HEK293T (cell line): ENCODE measurements at regions not wholly inside any gene's neighbourhood (a gene's known extent, or its start where the extent isn't known, plus 50 kb on each side); places are given as distances from the start of the nearest gene placed in this dataset.

ENCODE experiments used
- CTCF ChIA-PET: fragments of 350-600 bp; formaldehyde crosslinking; extraction: SDS; loops from one replicate; lab custom pipeline; 2021; ENCODE audit warnings: antibody characterized with exemption, inconsistent platforms; lab: Yijun Ruan, JAX
- POLR2A ChIA-PET: fragments of 350-600 bp; formaldehyde crosslinking; extraction: SDS; loops from one replicate; lab custom pipeline; 2020; ENCODE audit warnings: antibody characterized with exemption, inconsistent platforms; lab: Yijun Ruan, JAX
- DNase-seq: peaks from one replicate; pipeline ENCODE4 v3.0.0; 2012; ENCODE audit warnings: mixed read lengths; ENCODE audit errors: extremely low spot score
- ARNT ChIP-seq: fragments of 450-650 bp; IDR thresholded peaks from 2 replicates; pipeline ENCODE4 v1.6.1; 2017; ENCODE audit warnings: mild to moderate bottlenecking
- BHLHE40 ChIP-seq: fragments of 450-650 bp; IDR thresholded peaks from 2 replicates; pipeline ENCODE4 v1.6.1; 2016; ENCODE audit warnings: mild to moderate bottlenecking, moderate library complexity, borderline replicate concordance
- CTBP1 ChIP-seq: fragments of 450-650 bp; IDR thresholded peaks from 2 replicates; pipeline ENCODE4 v1.6.1; 2016; ENCODE audit warnings: borderline replicate concordance
- ELF4 ChIP-seq: fragments of 450-650 bp; IDR thresholded peaks from 2 replicates; pipeline ENCODE4 v1.6.1; 2017; ENCODE audit warnings: antibody characterized with exemption
- FOXA1 ChIP-seq: fragments of 450-650 bp; IDR thresholded peaks from 2 replicates; pipeline ENCODE4 v1.6.1; 2016; ENCODE audit warnings: mild to moderate bottlenecking
- FOXK2 ChIP-seq: fragments of 450-650 bp; IDR thresholded peaks from 2 replicates; pipeline ENCODE4 v1.6.1; 2016; ENCODE audit warnings: mild to moderate bottlenecking
- FOXM1 ChIP-seq: fragments of 450-650 bp; IDR thresholded peaks from 2 replicates; pipeline ENCODE4 v1.6.1; 2017; ENCODE audit warnings: mild to moderate bottlenecking, borderline replicate concordance
- HDGF ChIP-seq: fragments of 450-650 bp; IDR thresholded peaks from 2 replicates; pipeline ENCODE4 v1.6.1; 2017; ENCODE audit warnings: antibody characterized with exemption, borderline replicate concordance
- L3MBTL2 ChIP-seq: fragments of 450-650 bp; conservative IDR thresholded peaks from 2 replicates; pipeline ENCODE4 v1.6.1; 2016; ENCODE audit warnings: mild to moderate bottlenecking
- LEF1 ChIP-seq: fragments of 450-650 bp; IDR thresholded peaks from 2 replicates; pipeline ENCODE4 v1.6.1; 2017; ENCODE audit warnings: mild to moderate bottlenecking, borderline replicate concordance
- NFRKB ChIP-seq: fragments of 450-650 bp; IDR thresholded peaks from 2 replicates; pipeline ENCODE4 v1.6.1; 2016; ENCODE audit warnings: mild to moderate bottlenecking, moderate library complexity
- SP1 ChIP-seq: fragments of 450-650 bp; IDR thresholded peaks from 2 replicates; pipeline ENCODE4 v1.6.1; 2017
- SUZ12 ChIP-seq: fragments of 450-650 bp; IDR thresholded peaks from 2 replicates; pipeline ENCODE4 v1.6.1; 2016; ENCODE audit warnings: mild to moderate bottlenecking
- TARDBP ChIP-seq: fragments of 450-650 bp; IDR thresholded peaks from 2 replicates; pipeline ENCODE4 v1.6.1; 2016
- ZNF384 ChIP-seq: fragments of 450-650 bp; IDR thresholded peaks from 2 replicates; pipeline ENCODE4 v1.6.1; 2016
- TF ChIP-seq, protein P1 (sequence below): fragments of 450-650 bp; IDR thresholded peaks from 2 replicates; pipeline ENCODE4 v1.6.1; 2016

DNA sequence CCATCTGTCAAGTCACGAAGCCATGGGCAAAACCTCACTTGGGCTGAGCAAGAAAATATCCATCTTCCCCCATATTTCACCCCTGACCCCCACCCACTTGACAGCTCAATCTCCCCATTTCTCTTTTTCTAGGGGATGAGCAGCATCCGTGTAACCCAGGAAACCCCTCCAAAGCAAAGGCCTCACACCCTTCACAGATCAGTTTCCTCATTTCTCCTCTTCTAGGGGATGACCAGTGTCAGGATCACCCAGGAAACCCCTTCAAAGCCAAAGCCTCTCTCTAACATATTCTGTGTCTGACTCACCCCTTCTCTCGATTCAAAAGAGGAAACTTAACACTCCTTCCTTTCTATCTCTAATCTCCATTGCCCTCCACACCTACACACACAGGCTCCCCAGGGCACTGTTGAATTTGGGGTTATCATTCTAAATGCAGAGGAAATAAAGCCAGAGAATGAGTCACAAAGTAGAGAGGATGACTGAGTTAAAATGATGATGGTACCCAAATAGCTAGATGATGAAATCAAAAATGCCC, 439.7 kb downstream of the BUD13 start:
- ChIA-PET POLR2A (no interaction called here), CTCF (no interaction called here)
- no peak for DNase-seq
- TF ChIP-seq TARDBP (no peak), ARNT (no peak), FOXA1 (no peak), ELF4 (no peak), NFRKB (no peak), ZNF384 (no peak), CTBP1 (no peak), FOXM1 (no peak), LEF1 (no peak), BHLHE40 (no peak), SP1 (no peak), FOXK2 (no peak), HDGF (no peak), L3MBTL2 (no peak), SUZ12 (no peak)
- TF ChIP-seq, protein P1, sequence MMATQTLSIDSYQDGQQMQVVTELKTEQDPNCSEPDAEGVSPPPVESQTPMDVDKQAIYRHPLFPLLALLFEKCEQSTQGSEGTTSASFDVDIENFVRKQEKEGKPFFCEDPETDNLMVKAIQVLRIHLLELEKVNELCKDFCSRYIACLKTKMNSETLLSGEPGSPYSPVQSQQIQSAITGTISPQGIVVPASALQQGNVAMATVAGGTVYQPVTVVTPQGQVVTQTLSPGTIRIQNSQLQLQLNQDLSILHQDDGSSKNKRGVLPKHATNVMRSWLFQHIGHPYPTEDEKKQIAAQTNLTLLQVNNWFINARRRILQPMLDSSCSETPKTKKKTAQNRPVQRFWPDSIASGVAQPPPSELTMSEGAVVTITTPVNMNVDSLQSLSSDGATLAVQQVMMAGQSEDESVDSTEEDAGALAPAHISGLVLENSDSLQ = no peak

DNA sequence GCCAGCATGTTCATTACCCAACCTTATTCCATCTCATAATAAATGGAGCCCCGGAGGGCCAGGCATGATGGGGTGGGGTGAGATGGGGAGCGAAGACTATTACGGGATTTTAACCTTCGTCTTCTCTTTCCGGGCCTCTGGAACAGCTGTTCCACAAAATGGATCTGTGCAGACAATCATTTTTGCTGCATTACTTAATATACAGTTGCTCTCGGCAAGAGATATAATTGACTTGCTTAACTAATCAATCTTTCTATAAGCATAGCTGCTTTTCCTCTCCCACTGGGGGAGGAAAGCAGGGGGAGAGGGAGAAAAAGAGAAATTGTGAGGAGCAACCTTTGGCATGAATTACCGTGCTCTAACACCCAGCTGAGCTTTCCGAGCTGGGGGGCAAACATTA, 440.4 kb downstream of the BUD13 start:
- ChIA-PET POLR2A (no interaction called here), CTCF (no interaction called here)

DNA sequence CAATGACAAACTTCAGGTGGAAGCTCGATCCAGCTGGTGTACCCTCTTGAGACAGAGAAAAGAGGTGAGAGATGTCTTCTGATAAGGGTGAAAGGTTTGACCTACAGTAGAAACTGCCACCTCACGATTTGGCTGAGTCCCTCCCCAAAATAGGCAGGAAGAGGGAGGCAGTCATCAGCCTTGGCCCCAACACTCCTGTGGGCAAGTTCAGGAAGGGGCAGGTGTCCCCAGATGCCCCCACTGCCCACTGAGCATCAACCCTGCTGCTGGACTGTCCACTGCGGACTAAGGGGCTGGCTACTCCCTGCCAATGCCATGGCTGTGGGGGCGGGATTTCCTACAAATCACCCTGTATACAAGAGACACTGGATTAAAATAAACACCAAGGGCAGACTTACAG, 441.4 kb downstream of the BUD13 start:
- no peak for TF ChIP-seq FOXA1
- no peak for TF ChIP-seq ARNT
- TF ChIP-seq FOXM1 = no peak
- no peak for TF ChIP-seq TARDBP
- TF ChIP-seq SUZ12 = no peak
- TF ChIP-seq CTBP1 = no peak
- TF ChIP-seq ZNF384 = no peak
- TF ChIP-seq HDGF = no peak
- no peak for TF ChIP-seq SP1
- TF ChIP-seq L3MBTL2 = no peak
- no peak for TF ChIP-seq BHLHE40
- TF ChIP-seq FOXK2 = no peak
- TF ChIP-seq LEF1 = no peak
- no peak for TF ChIP-seq NFRKB
- TF ChIP-seq, protein P1 = no peak
- no peak for TF ChIP-seq ELF4
- DNase-seq = no peak
- CTCF ChIA-PET = no interaction called here
- POLR2A ChIA-PET = no interaction called here

More for the DNA sequence above, 440.4 kb downstream of the BUD13 start:
- DNase-seq = no peak
- no peak for TF ChIP-seq ARNT
- TF ChIP-seq FOXK2 = no peak
- no peak for TF ChIP-seq ELF4
- TF ChIP-seq FOXA1 = no peak

DNA sequence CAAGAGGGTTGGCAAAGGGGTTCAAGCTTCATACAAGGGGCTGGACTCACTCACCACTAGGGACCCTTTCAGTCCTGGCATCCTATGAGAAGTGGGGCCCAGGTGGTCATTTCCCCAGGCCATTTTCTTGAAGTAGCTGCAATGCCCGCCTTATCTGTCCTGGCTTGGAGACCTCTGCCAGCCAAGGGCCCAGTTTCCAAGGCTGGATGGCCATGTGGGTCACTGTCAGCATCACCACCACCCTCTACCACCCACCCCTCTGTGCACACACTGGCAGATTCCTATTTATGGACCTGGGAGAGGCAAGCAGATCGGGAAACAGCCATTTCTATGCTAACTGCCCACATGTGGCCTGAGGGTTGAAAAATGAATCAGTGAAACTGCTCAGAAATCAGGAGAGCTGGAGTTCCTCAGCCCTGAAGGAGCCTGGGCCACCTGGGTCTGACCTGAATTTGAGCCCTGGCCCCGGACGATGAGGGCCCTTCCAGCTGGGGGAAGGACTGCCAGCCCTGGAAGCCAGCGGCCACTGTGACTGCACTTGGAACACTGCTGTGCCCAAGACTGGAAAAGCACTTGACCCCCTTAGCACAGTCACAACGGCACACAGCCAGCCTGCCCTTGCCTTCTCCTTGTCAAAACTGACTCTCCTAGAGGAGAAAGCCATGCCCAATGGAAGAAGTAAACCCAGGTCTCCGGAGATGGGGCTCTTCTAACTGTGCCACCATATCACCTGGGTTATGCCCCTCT, 442.2 kb downstream of the BUD13 start:
- CTCF ChIA-PET = no interaction called here
- POLR2A ChIA-PET = no interaction called here
- no peak for DNase-seq
- TF ChIP-seq FOXK2 (no peak), ZNF384 (no peak), NFRKB (no peak), SP1 (no peak), CTBP1 (no peak), BHLHE40 (no peak), LEF1 (no peak), FOXM1 (no peak)

DNA sequence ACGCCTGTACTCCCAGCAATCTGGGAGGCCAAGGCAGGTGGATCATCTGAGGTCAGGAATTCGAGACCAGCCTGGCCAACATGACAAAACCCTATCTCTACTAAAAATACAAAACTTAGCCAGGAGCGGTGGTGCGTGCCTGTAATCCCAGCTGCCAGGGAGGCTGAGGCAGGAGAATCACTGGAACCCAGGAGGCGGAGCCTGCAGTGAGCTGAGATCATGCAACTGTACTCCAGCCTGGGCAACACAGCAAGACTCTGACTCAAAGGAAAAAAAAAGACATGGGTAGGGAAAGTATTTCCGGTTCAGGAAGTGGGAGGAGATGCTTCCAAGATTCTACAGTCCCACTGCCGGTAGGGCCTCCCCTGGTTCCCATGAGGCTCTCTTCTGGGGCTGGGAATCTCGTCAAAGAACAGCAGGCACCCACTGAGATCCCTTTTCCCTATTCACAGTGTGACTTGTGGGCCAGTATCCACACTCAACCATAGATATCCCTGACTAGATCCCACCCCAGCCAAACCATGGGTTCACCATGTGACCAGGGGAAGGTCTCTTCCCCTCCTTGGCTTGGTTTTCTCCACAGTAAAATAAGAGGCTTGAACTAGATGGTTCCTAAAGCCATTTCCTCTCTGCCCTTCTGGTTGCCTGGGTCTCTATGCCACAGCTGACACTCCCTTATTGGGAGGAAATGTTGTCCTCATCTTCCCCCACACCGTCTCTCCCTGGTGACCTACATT, 443.3 kb downstream of the BUD13 start:
- CTCF ChIA-PET = no interaction called here
- POLR2A ChIA-PET = no interaction called here
- no peak for DNase-seq
- no peak for TF ChIP-seq ELF4
- TF ChIP-seq NFRKB = no peak
- no peak for TF ChIP-seq SUZ12
- TF ChIP-seq LEF1 = no peak
- TF ChIP-seq CTBP1 = no peak
- no peak for TF ChIP-seq L3MBTL2
- no peak for TF ChIP-seq FOXK2
- TF ChIP-seq, protein P1 = no peak
- no peak for TF ChIP-seq ARNT
- TF ChIP-seq FOXA1 = no peak
- no peak for TF ChIP-seq BHLHE40
- TF ChIP-seq ZNF384 = no peak

DNA sequence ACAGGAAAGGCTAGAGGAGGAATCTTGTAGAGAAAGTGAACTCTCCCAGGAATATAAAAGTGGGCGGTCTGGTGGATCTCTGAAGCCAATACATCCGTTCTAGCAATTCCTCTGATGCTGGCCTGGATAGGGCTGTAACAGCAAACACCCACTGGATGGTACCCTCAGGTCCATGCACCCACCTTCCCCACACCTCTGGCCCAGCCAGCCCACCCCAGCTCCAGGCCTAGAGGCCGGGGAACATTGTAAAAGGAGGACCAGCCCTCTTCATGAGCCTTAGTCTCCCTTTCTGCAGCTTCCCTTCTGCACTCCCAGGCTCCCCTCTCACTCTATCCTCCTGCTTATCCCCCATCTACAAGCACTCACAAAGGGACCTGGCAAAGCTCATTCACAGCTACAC, 443.9 kb downstream of the BUD13 start:
- CTCF ChIA-PET = no interaction called here
- POLR2A ChIA-PET = no interaction called here
- TF ChIP-seq BHLHE40 (no peak), HDGF (no peak), FOXA1 (no peak), ELF4 (no peak), FOXM1 (no peak), L3MBTL2 (no peak), LEF1 (no peak), FOXK2 (no peak), NFRKB (no peak), ARNT (no peak)
- DNase-seq = no peak
